22Rv1 (cell line): ENCODE measurements at regions not wholly inside any gene's neighbourhood (a gene's known extent, or its start where the extent isn't known, plus 50 kb on each side); places are given as distances from the start of the nearest gene placed in this dataset.

ENCODE experiments used
- H3K27ac ChIP-seq: fragments of 450-650 bp; 2 replicates; pipeline ENCODE4 v1.5.1; 2017
- CTCF ChIP-seq: fragments of 450-650 bp; IDR thresholded peaks from 2 replicates; pipeline ENCODE4 v1.5.1; 2017; ENCODE audit warnings: mild to moderate bottlenecking
- ZFX ChIP-seq: fragments of 450-650 bp; IDR thresholded peaks from 2 replicates; pipeline ENCODE4 v1.6.1; 2017; ENCODE audit warnings: antibody characterized with exemption, borderline replicate concordance

- no peak overlapping the region for H3K27ac ChIP-seq
- TF ChIP-seq CTCF, result no peak
- no peak for TF ChIP-seq ZFX
These were observed 54.0 kb downstream of the C11orf91 start for GRCh38 chr11:33646629-33647028.

GRCh38 chr11:33646168-33646567 lies 54.5 kb downstream of the C11orf91 start:
- no peak overlapping the region for H3K27ac ChIP-seq
- no peak for TF ChIP-seq ZFX
- TF ChIP-seq CTCF, result no peak

GRCh38 chr11:33645686-33646085 lies 54.9 kb downstream of the C11orf91 start:
- no peak overlapping the region for H3K27ac ChIP-seq
- TF ChIP-seq CTCF (no peak), ZFX (no peak)

- TF ChIP-seq ZFX (no peak), CTCF (no peak)
- no peak overlapping the region for H3K27ac ChIP-seq
These were observed 57.3 kb downstream of the C11orf91 start for GRCh38 chr11:33643167-33643824.

GRCh38 chr11:33642461-33643166 lies 58.0 kb downstream of the C11orf91 start:
- no peak for TF ChIP-seq ZFX
- no peak for TF ChIP-seq CTCF
- H3K27ac ChIP-seq, result no peak overlapping the region

- H3K27ac ChIP-seq, result no peak overlapping the region
- TF ChIP-seq ZFX, result no peak
- no peak for TF ChIP-seq CTCF
These were observed 59.8 kb downstream of the C11orf91 start for GRCh38 chr11:33640730-33641371.

GRCh38 chr11:33638608-33639007 lies 62.0 kb downstream of the C11orf91 start:
- no peak overlapping the region for H3K27ac ChIP-seq

More at GRCh38 chr11:33638608-33639007, 62.0 kb downstream of the C11orf91 start:
- TF ChIP-seq CTCF (no peak), ZFX (no peak)
